HG02943 (cell line): ENCODE measurements at regions not wholly inside any gene's neighbourhood (a gene's known extent, or its start where the extent isn't known, plus 50 kb on each side); places are given as distances from the start of the nearest gene placed in this dataset.
"Not testable (repeated sequence)": the region's sequence is repeated elsewhere in the genome, so short reads cannot be mapped to it uniquely, and the experiment has no call there.

ENCODE experiments used
- ATAC-seq: cut with Tn5 transposase; IDR thresholded peaks from one replicate; pipeline ENCODE4 v1.9.1; 2021; ENCODE audit warnings: mild to moderate bottlenecking, low read depth, moderate library complexity; ENCODE audit not compliant: unreplicated experiment

- ATAC-seq = not testable (repeated sequence)
Measured at GRCh38 chr1:83423382-83423781, 575.5 kb downstream of the TTLL7 start.

DNA sequence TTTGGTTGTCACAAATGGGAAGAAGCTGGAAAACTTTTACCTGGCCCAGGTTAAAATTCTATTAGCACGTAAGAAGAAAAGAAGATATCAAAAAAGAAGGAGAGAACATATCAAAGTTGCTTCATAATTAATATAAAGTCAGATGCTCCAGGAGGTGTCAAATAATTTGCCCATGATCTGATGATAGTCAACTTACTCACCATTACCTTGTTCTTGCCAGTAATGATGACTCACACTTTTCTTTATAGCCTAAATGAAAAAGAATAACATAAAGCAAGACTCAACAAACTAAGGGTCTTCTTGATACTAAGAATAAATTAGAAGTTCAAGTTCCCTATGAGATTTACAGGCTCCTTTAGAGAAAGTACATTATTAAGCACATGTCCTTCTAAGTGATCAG is 580.4 kb downstream of the TTLL7 start:
- no peak for ATAC-seq

GRCh38 chr1:83413839-83414107 is 585.2 kb downstream of the TTLL7 start:
- ATAC-seq = not testable (repeated sequence)

DNA sequence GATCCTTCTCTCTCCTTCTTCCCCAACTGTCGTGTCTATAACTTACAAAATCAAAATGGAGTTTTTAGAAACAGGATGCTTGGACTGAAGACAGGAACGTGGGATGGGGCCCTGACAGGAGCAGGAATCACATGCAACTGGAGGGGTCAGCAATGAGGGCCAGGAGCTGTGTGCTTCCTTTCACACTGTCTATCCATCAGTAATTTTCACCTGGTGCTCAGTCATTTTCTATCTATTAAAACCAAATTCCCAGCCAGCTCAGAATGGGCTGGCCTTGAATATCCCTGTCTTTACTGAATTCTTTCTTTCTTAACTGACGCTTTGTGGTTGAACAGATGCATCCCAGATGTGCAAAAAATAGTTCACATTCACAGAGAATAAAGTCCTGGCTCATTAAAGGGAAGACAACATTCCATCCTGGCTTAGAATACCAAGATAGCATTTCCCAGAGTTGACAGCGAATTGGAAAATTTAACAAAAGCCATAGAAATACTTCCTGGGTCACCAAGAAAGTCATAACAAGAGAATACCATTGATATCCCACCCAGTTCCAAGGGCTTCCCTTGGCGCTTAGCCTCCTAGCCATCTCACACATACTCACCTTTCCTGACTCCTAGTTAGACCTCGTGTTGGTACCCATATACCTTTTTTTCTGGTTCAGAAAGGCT is 588.1 kb downstream of the TTLL7 start:
- not testable (repeated sequence) for ATAC-seq

GRCh38 chr1:83406693-83407371 is 592.1 kb downstream of the TTLL7 start:
- ATAC-seq = not testable (repeated sequence)

- ATAC-seq = peak; percentile 63
Measured at GRCh38 chr1:83405789-83406188, 593.1 kb downstream of the TTLL7 start.

DNA sequence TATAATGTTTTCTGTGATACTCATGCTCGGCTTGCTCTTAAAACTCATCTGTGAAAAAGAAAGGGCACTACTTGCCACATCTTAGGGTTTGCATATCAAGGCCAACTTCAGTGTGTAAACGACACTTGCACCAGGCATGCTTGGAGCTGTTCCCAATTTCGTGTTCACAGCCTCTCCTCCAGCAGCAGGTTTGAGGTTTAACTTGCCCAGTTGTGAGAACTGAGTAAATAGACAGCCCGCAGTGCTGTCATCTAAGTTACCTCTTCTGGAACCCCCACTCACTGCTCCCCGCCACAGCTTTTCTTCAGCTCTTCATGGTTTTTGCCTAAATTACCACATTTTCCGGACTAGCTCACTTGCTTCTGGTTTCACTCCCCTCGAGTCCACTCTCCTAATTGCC is 595.4 kb downstream of the TTLL7 start:
- not testable (repeated sequence) for ATAC-seq

DNA sequence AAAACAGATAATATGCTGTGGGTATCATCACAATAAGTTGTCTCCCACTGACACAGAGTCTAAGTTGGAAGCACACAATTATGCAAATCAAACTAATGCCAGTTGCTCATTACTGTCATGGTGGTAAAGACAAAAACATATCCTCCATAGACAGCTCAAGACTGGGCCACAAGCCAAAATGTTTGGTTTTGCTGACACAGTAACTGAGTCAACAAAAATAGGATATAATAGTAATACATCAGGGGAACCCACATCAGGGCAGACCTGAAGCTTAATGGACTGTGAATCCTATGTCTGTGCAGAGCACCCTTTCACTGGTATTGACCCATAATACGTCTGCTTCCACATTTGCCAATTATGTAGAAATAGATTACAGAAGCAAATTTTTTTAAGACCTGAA is 597.8 kb downstream of the TTLL7 start:
- ATAC-seq = not testable (repeated sequence)

GRCh38 chr1:83400173-83400572 is 598.8 kb downstream of the TTLL7 start:
- ATAC-seq = not testable (repeated sequence)

GRCh38 chr1:83398125-83398524 is 600.8 kb downstream of the TTLL7 start:
- not testable (repeated sequence) for ATAC-seq

DNA sequence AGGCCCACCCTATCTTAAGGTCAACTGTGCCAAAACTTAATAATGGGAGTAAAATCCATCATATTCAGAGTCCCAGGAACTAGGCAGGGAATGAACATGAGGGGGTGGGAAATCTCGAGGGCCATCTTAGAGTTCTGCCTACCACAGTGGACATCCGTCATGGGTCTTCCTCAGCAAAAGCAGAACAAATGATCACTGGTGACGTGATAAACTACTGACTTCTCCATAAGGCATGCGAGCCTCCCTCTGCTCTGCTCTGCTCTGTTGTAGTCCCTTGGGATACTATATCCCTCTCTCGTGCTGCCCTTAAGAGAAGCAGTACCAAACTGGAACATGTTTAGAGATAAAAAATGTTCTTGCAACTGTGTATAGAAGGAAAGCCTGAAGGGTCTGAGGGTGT is 603.8 kb downstream of the TTLL7 start:
- not testable (repeated sequence) for ATAC-seq

DNA sequence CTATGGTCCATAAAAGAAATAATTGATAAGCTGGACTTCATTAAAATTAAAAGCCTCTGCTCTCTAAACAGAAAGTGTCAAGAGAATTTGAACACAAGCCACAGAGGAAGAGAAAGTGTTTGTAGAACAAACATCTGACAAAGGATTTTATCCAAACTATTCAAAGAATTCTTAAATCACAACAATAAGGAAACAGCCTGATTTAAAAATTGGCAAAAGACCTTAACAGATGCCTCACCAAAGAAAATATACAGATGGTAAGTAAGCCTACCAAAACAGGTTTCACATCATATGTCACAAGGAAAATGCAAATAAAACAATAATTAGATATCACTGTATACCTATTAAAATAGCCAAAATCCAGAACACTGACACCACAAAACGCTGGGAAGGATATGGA is 612.0 kb downstream of the TTLL7 start:
- ATAC-seq = not testable (repeated sequence)

GRCh38 chr1:83383107-83383506 is 615.8 kb downstream of the TTLL7 start:
- not testable (repeated sequence) for ATAC-seq

- not testable (repeated sequence) for ATAC-seq
Measured at GRCh38 chr1:83373018-83373417, 625.9 kb downstream of the TTLL7 start.

- not testable (repeated sequence) for ATAC-seq
Measured at GRCh38 chr1:83369853-83370252, 629.1 kb downstream of the TTLL7 start.

- ATAC-seq = not testable (repeated sequence)
Measured at GRCh38 chr1:83365320-83365719, 633.6 kb downstream of the TTLL7 start.

- not testable (repeated sequence) for ATAC-seq
Measured at GRCh38 chr1:83345375-83345774, 653.6 kb downstream of the TTLL7 start.

DNA sequence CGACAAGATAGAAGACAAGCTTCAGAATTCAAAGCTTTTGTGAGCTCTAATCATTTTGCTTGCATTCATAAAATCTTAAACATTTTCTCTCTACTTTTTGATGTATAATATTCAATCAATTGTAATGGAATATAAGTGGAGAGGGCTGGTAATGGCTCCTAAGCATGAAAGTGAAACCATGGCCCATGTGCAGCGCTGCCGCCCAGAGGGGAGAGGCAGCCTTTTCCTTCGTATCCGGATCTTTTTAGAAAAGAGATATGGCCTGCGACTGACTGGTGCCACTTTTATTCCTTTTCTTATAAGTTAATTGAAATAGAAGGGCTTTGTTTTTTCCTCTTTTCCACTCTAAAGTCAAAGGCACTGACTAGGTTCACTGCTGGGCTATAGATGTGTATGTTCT is 655.2 kb downstream of the TTLL7 start:
- not testable (repeated sequence) for ATAC-seq

DNA sequence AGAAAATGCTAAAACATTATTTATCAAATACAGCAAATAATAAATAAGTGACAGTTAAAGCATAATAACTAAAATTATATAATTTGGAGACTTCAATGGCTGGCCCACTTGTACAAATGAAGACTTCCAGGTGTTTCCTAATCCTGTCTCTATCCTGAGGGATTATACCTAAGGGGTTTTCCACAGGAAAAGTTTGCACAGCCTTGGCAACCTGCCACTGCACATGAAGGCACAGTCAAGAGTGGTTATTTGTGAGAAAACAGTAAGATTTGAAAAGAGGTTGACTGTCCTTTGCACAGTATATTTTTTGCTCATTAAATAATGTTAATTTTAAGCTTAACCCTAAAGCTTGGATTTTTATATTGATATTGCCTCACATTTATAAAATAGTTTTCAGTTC is 655.9 kb downstream of the TTLL7 start:
- ATAC-seq = not testable (repeated sequence)

- ATAC-seq = not testable (repeated sequence)
Measured at GRCh38 chr1:83332308-83332707, 666.6 kb downstream of the TTLL7 start.

GRCh38 chr1:83318366-83318765 is 680.6 kb downstream of the TTLL7 start:
- ATAC-seq = no peak

- not testable (repeated sequence) for ATAC-seq
Measured at GRCh38 chr1:83315446-83315845, 683.5 kb downstream of the TTLL7 start.
